K562 (cell line): ENCODE measurements at regions not wholly inside any gene's neighbourhood (a gene's known extent, or its start where the extent isn't known, plus 50 kb on each side); places are given as distances from the start of the nearest gene placed in this dataset.
"Not testable (repeated sequence)": the region's sequence is repeated elsewhere in the genome, so short reads cannot be mapped to it uniquely, and the experiment has no call there.

Experiments
- ATAC-seq: fragments of 200-7000 bp; cut with Tn5 transposase; 3 replicates; pipeline ENCODE4 v1.9.1; 2020; ENCODE audit warnings: moderate library complexity
- BruUV-seq: library from RNA; stranded (reverse); fragments of 400-500 nt; replicated peaks from 2 replicates; lab custom pipeline; 2021; lab: Mats Ljungman, UMichigan
- CTCF ChIA-PET: fragments of 300-600 bp; formaldehyde crosslinking; extraction: SDS; loops from one replicate; lab custom pipeline; 2021; ENCODE audit warnings: low intra/inter-chr PET ratio; lab: Yijun Ruan, JAX
- POLR2A ChIA-PET: fragments of 300-600, 350-650 bp; sonication (Branson Sonifier 250); formaldehyde crosslinking; extraction: SDS; loops from one replicate; lab custom pipeline; 2021; ENCODE audit warnings: antibody characterized with exemption, inconsistent platforms; lab: Yijun Ruan, JAX
- DNase-seq, 4 experiments: peaks; one replicate each; pipeline versions ENCODE4 v3.0.0 to v3.0.0-alpha.2; 2011 to 2018; ENCODE audit warnings: low spot score in 3 of 4, mixed read lengths in 3 of 4; ENCODE audit errors: extremely low read depth in 1 of 4
- FAIRE-seq: peaks from 2 replicates; lab custom pipeline; 2011; peaks lifted over from hg19 to GRCh38; lab: Jason Lieb, UNC
- H2AFZ ChIP-seq: 2 replicates; pipeline ENCODE4 v1.6.0; 2011; ENCODE audit warnings: low read depth, low read length, control low read depth, inconsistent platforms
- H3K27ac ChIP-seq: fragments of 200-600 bp; 3 replicates; pipeline ENCODE4 v1.8.0; 2011; ENCODE audit warnings: low read depth, mild to moderate bottlenecking, control low read depth, inconsistent platforms, low read length, moderate library complexity, mixed read lengths; ENCODE audit errors: extremely low read depth
- H3K27me3 ChIP-seq, 2 experiments: fragments of 300-600 bp in 1 of 2; 2 replicates in 1 of 2; 3 replicates in 1 of 2; pipeline versions ENCODE4 v1.6.0 to v1.8.0; 2011; ENCODE audit warnings: inconsistent platforms in 2 of 2, low read length in 2 of 2, mild to moderate bottlenecking in 1 of 2, mixed read lengths in 1 of 2, moderate library complexity in 1 of 2; ENCODE audit not compliant: control insufficient read depth in 2 of 2, insufficient read depth in 2 of 2
- H3K36me3 ChIP-seq: fragments of 300-600 bp; 3 replicates; pipeline ENCODE4 v1.8.0; 2011; ENCODE audit warnings: mild to moderate bottlenecking, low read length, inconsistent platforms; ENCODE audit not compliant: control insufficient read depth, insufficient read depth
- H3K4me1 ChIP-seq, 2 experiments: fragments of 200-600 bp in 1 of 2; replicated peaks in 1 of 2; 2 replicates in 1 of 2; 3 replicates in 1 of 2; pipeline versions ENCODE4 v1.5.1 to v1.8.0; 2011; ENCODE audit warnings: inconsistent platforms in 2 of 2, low read length in 2 of 2, mild to moderate bottlenecking in 1 of 2, mixed read lengths in 1 of 2, moderate library complexity in 1 of 2; ENCODE audit not compliant: control insufficient read depth in 2 of 2, insufficient read depth in 2 of 2
- H3K4me2 ChIP-seq: 2 replicates; pipeline ENCODE4 v1.6.1; 2011; ENCODE audit warnings: low read length, control low read depth, inconsistent platforms, mixed read lengths; ENCODE audit not compliant: insufficient read depth
- H3K4me3 ChIP-seq: fragments of 200-600 bp; sonication (generic), shearing (Covaris generic); 2 replicates; pipeline ENCODE4 v1.5.1; 2016; ENCODE audit warnings: control low read depth, inconsistent platforms
- H3K79me2 ChIP-seq: fragments of 200-600 bp; 3 replicates; pipeline ENCODE4 v1.8.0; 2011; ENCODE audit warnings: low read length, inconsistent platforms; ENCODE audit not compliant: control insufficient read depth, insufficient read depth
- H3K9ac ChIP-seq, 2 experiments: 2 replicates each; pipeline versions ENCODE4 v1.6.0 to v1.6.1; 2011; ENCODE audit warnings: low read depth in 2 of 2, low read length in 2 of 2, control low read depth in 1 of 2, inconsistent platforms in 1 of 2, mild to moderate bottlenecking in 1 of 2, mixed read lengths in 1 of 2; ENCODE audit not compliant: insufficient read depth in 1 of 2
- H3K9me1 ChIP-seq: one replicate; pipeline ENCODE4 v1.6.0; 2011; ENCODE audit warnings: inconsistent platforms, mild to moderate bottlenecking, low read length, moderate library complexity; ENCODE audit not compliant: control insufficient read depth, insufficient read depth
- H3K9me3 ChIP-seq: replicated peaks from 2 replicates; pipeline ENCODE4 v1.5.1; 2011; ENCODE audit warnings: low read depth, low read length, inconsistent platforms; ENCODE audit not compliant: control insufficient read depth, insufficient read depth
- H4K20me1 ChIP-seq: replicated peaks from 2 replicates; pipeline ENCODE4 v1.6.1; 2011; ENCODE audit warnings: low read length, inconsistent platforms, mixed read lengths; ENCODE audit not compliant: control insufficient read depth, insufficient read depth
- MLX ChIP-seq, 2 experiments: fragments of 450-650 bp in 1 of 2; sonication (generic) in 1 of 2; formaldehyde crosslinking; conservative IDR thresholded peaks; 2 replicates each; pipeline versions ENCODE4 v1.4.0 to v1.8.1; 2020 to 2022; ENCODE audit warnings: mild to moderate bottlenecking in 1 of 2, missing genetic modification reagents in 1 of 2
- NR2C1 ChIP-seq, 2 experiments: fragments of 450-650 bp; IDR thresholded peaks; 2 replicates each; pipeline ENCODE4 v1.6.1; 2017; ENCODE audit warnings: mild to moderate bottlenecking in 2 of 2, antibody characterized with exemption in 1 of 2, inconsistent platforms in 1 of 2, missing compliant biosample characterization in 1 of 2, missing genetic modification characterization in 1 of 2
- ZNF24 ChIP-seq: fragments of 450-650 bp; IDR thresholded peaks from 2 replicates; pipeline ENCODE4 v1.6.1; 2016
- ZNF586 ChIP-seq: fragments of 450-650 bp; formaldehyde crosslinking; conservative IDR thresholded peaks from 2 replicates; pipeline ENCODE4 v1.4.0; 2020; ENCODE audit warnings: mild to moderate bottlenecking, moderate library complexity
- WGBS: fragments of 100-300 bp; shearing (Covaris generic); methylation state at CpG from one replicate; pipeline ENCODE4 v1.1.6; 2016; ENCODE audit warnings: low coverage, mixed read lengths; ENCODE audit not compliant: insufficient coverage; ENCODE audit errors: missing lambda C conversion rate; 5-methylcytosine and 5-hydroxymethylcytosine counted together
- in situ Hi-C: fragments of 300-500 bp; cut with MboI; formaldehyde crosslinking; loops from 4 replicates; pipeline ENCODE4 v1.15.0; 2018; ENCODE audit warnings: inconsistent platforms, mixed read lengths
- intact Hi-C: fragments of 100-400 bp; cut with micrococcal nuclease; formaldehyde crosslinking; loops from 2 replicates; pipeline ENCODE4 v1.14.2; 2022
- TF ChIP-seq, protein P1 (sequence below): fragments of 250-450 bp; sonication (Bioruptor Pico); IDR thresholded peaks from 2 replicates; pipeline ENCODE4 v1.8.0; 2022; ENCODE audit warnings: inconsistent platforms

- TF ChIP-seq MLX (CRISPR knock-in tag; conservative IDR thresholded peaks at IDR 0.05): no peak
- TF ChIP-seq NR2C1 (IDR thresholded peaks at IDR 0.05): no peak
- TF ChIP-seq NR2C1 (tag; IDR thresholded peaks at IDR 0.05): no peak
- TF ChIP-seq, protein P1, sequence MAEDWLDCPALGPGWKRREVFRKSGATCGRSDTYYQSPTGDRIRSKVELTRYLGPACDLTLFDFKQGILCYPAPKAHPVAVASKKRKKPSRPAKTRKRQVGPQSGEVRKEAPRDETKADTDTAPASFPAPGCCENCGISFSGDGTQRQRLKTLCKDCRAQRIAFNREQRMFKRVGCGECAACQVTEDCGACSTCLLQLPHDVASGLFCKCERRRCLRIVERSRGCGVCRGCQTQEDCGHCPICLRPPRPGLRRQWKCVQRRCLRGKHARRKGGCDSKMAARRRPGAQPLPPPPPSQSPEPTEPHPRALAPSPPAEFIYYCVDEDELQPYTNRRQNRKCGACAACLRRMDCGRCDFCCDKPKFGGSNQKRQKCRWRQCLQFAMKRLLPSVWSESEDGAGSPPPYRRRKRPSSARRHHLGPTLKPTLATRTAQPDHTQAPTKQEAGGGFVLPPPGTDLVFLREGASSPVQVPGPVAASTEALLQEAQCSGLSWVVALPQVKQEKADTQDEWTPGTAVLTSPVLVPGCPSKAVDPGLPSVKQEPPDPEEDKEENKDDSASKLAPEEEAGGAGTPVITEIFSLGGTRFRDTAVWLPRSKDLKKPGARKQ (CRISPR knock-in tag): no peak
- no peak for TF ChIP-seq ZNF586 (CRISPR knock-in tag)
These were observed 109.3 kb upstream of the ZNF516 start (continued) for GRCh38 chr18:76604108-76604934.

- intact Hi-C loops: no loop called here
- WGBS: 0% methylated on average over 5 of the region's 5 CpGs
- no peak for DNase-seq
- Histone ChIP-seq H3K4me1 (no peaks in the 10 kb centered on the region), H3K79me2 (no peaks in the 10 kb centered on the region), H3K4me2 (no peak overlapping the region), H3K9ac (no peak overlapping the region), H3K4me3 (no peak overlapping the region), H4K20me1 (no peaks in the 10 kb centered on the region), H3K9me3 (no peaks in the 10 kb centered on the region), H3K27ac (no peak overlapping the region), H3K36me3 (no peaks in the 10 kb centered on the region), H3K9me1 (no peaks in the 10 kb centered on the region), H2AFZ (no peak overlapping the region), H3K27me3 (peaks cover 0 to 5% of the 10 kb centered on the region in 2 experiments; a peak in 1 of 5 replicates)
- FAIRE-seq: no peak
- no peak for ATAC-seq
- in situ Hi-C loops: no loop called here
- BruUV-seq: no TSS peak
- no peak for TF ChIP-seq ZNF24
- ChIA-PET CTCF (no interaction called here), POLR2A (no interaction called here)
These were observed 107.1 kb upstream of the ZNF516 start for GRCh38 chr18:76602191-76602590.

GRCh38 chr18:76600076-76600475 is 105.0 kb upstream of the ZNF516 start:
- CTCF ChIA-PET, POLR2A ChIA-PET, H3K9me3 ChIP-seq, H4K20me1 ChIP-seq, ATAC-seq, H3K4me3 ChIP-seq, H3K36me3 ChIP-seq, intact Hi-C loops, H3K79me2 ChIP-seq, BruUV-seq, H3K27me3 ChIP-seq, DNase-seq, H2AFZ ChIP-seq, H3K4me1 ChIP-seq, H3K9me1 ChIP-seq, H3K27ac ChIP-seq, H3K9ac ChIP-seq, H3K4me2 ChIP-seq, in situ Hi-C loops, FAIRE-seq: not testable (repeated sequence)
- WGBS: 0% methylated on average over 3 of the region's 28 CpGs
